ENCODE measurements at regions not wholly inside any gene's neighbourhood (a gene's known extent, or its start where the extent isn't known, plus 50 kb on each side); places are given as distances from the start of the nearest gene placed in this dataset.

- ATAC-seq (no peak), DNase-seq (ENCODE audit: extremely low read depth in 1 of 4, low spot score in 3 of 4) (no peak), FAIRE-seq (no peak)
- intact Hi-C loops (cut with micrococcal nuclease) (no loop called here), in situ Hi-C loops (cut with MboI) (no loop called here)
- BruUV-seq (replicated peaks): no TSS peak
- Histone ChIP-seq H3K79me2 (ENCODE audit: control insufficient read depth, insufficient read depth, low read length) (no peaks in the 10 kb centered on the region), H3K36me3 (ENCODE audit: control insufficient read depth, insufficient read depth, low read length) (no peaks in the 10 kb centered on the region), H3K4me3 (no peak overlapping the region), H3K27me3 (ENCODE audit: control insufficient read depth in 2 of 2, insufficient read depth in 2 of 2, low read length in 2 of 2) (no peaks in the 10 kb centered on the region), H3K9ac (ENCODE audit: insufficient read depth in 1 of 2, low read depth in 2 of 2, low read length in 2 of 2) (no peak overlapping the region), H3K9me3 (replicated peaks; ENCODE audit: control insufficient read depth, insufficient read depth, low read depth, low read length) (no peaks in the 10 kb centered on the region), H2AFZ (ENCODE audit: low read depth, low read length) (no peak overlapping the region), H3K4me1 (replicated peaks in 1 of 2; ENCODE audit: control insufficient read depth in 2 of 2, insufficient read depth in 2 of 2, low read length in 2 of 2) (no peaks in the 10 kb centered on the region), H3K4me2 (ENCODE audit: insufficient read depth, low read length) (no peak overlapping the region), H3K9me1 (ENCODE audit: control insufficient read depth, insufficient read depth, low read length) (no peaks in the 10 kb centered on the region), H3K27ac (ENCODE audit: extremely low read depth, low read depth, low read length) (no peak overlapping the region), H4K20me1 (replicated peaks; ENCODE audit: control insufficient read depth, insufficient read depth, low read length) (no peaks in the 10 kb centered on the region)
- TF ChIP-seq ZNF551 (CRISPR knock-in tag; IDR thresholded peaks at IDR 0.05): no peak
- no peak for TF ChIP-seq TFAM (CRISPR knock-in tag; conservative IDR thresholded peaks at IDR 0.05)
- no peak for TF ChIP-seq SNIP1 (IDR thresholded peaks at IDR 0.05; ENCODE audit: low read depth)
- TF ChIP-seq ZNF280B (CRISPR knock-in tag; IDR thresholded peaks at IDR 0.05): no peak
- no peak for TF ChIP-seq ZNF668 (CRISPR knock-in tag; IDR thresholded peaks at IDR 0.05)
- no peak for TF ChIP-seq SOX6 (IDR thresholded peaks at IDR 0.05)
- no peak for TF ChIP-seq EHMT2 (IDR thresholded peaks at IDR 0.05)
- no peak for TF ChIP-seq FOXK2 (conservative IDR thresholded peaks at IDR 0.05 in 1 of 2, IDR thresholded peaks at IDR 0.05 in 1 of 2; ENCODE audit: low read depth in 2 of 2)
- no peak for TF ChIP-seq CEBPB (tag; IDR thresholded peaks at IDR 0.05)
- no peak for TF ChIP-seq POLR3G (IDR thresholded peaks at IDR 0.05; ENCODE audit: extremely low read depth, insufficient read length, insufficient replicate concordance)
- no peak for TF ChIP-seq USF1 (CRISPR knock-in tag; IDR thresholded peaks at IDR 0.05)
- TF ChIP-seq SREBF2 (CRISPR knock-in tag; IDR thresholded peaks at IDR 0.05): no peak
- TF ChIP-seq MNT (conservative IDR thresholded peaks at IDR 0.05): no peak
- no peak for TF ChIP-seq ZNF655 (CRISPR knock-in tag; IDR thresholded peaks at IDR 0.05)
- ChIA-PET POLR2A (no interaction called here), CTCF (ENCODE audit: low intra/inter-chr PET ratio) (no interaction called here)
- WGBS (ENCODE audit: insufficient coverage, low coverage, missing lambda C conversion rate): 1% methylated on average over 4 of the region's 4 CpGs
Measured at GRCh38 chr21:28442085-28442484, 550.6 kb downstream of the LTN1 start.
